ENCODE measurements at regions not wholly inside any gene's neighbourhood (a gene's known extent, or its start where the extent isn't known, plus 50 kb on each side); places are given as distances from the start of the nearest gene placed in this dataset.

DNA sequence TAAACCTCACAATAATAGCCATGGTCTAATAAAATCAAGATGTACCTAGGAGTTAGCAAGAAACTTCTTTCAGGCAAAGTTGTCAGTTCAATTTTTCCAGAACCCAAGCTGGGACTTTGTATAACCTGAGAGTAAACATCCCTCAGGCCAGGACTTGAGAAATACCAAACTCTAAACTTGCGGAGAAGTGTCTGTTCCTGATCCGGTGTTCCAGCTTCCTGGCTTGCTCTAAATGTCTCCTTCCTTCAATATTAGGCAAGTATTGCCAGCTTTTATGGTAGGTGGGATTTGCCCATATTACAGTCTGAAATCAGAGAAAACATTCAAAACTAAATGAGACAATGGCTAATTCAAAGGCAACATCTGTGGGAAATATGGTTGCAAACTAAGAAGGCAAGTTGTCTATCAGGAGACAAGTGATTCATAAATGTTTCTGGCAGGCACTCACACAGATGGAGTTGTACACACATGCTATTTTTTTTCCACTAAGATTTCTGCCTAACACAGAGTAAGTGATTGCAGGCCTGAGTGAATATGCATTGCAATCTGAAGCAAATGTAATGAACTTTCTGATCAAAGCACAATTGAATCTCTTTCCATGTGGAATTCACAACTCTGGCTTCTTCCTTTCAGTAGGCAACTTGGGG is 88.3 kb upstream of the COL8A1 start:
- H3K4me3 Mint-ChIP-seq, result no peak overlapping the region
- no peaks in the 10 kb centered on the region for H3K36me3 Mint-ChIP-seq
- H3K4me1 Mint-ChIP-seq, result no peaks in the 10 kb centered on the region
- H3K27ac Mint-ChIP-seq, result no peak overlapping the region
- no peak for DNase-seq
- H3K9me3 Mint-ChIP-seq, result no peaks in the 10 kb centered on the region
- no peak for ATAC-seq (replicated peaks)
- H3K27me3 Mint-ChIP-seq, result no peaks in the 10 kb centered on the region

DNA sequence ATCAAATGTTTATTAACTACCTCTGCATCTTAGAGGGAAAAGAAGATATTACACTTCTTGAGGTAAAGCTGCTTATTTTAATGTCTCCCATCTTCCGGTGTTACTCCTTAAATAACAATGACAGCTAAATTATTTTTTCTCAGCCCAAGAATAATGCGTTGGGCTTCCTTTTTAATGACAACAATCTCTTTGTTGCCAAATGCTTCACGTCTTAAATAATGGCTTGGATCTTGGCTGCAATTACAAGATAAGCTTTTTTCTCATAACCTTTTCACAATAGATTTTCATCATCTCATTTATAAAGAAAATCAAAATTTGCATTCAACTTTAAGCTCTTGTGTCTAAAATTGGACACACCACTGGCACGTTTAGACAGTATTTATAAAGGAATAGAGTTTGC is 89.2 kb upstream of the COL8A1 start:
- H3K4me3 Mint-ChIP-seq, result no peak overlapping the region
- DNase-seq (no peak), ATAC-seq (replicated peaks) (no peak)
- H3K27ac Mint-ChIP-seq, result no peak overlapping the region
- H3K9me3 Mint-ChIP-seq, result no peaks in the 10 kb centered on the region
- no peaks in the 10 kb centered on the region for H3K4me1 Mint-ChIP-seq
- no peaks in the 10 kb centered on the region for H3K36me3 Mint-ChIP-seq
- no peaks in the 10 kb centered on the region for H3K27me3 Mint-ChIP-seq

DNA sequence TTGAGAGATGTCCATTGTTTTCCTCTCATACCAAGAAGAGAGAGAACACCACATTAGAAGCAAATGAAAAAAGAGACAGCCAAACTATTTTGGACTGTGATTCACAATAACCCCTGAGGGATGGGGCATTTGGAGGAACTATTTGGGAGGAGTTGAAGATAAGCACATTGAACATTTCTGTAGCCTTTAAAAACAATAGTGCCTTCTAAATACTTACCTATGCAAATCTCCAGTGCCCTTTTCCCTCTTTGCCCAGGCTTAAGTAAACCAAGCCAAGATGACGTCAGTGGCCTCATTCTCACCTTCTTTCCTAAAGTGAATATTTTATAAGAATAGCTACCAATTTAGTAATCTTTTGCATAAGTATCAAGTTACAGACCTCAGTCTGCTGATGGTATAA is 89.7 kb upstream of the COL8A1 start:
- ATAC-seq (replicated peaks) (no peak), DNase-seq (no peak)
- Mint-ChIP-seq H3K27me3 (no peaks in the 10 kb centered on the region), H3K27ac (no peak overlapping the region), H3K4me3 (no peak overlapping the region), H3K4me1 (no peaks in the 10 kb centered on the region), H3K36me3 (no peaks in the 10 kb centered on the region), H3K9me3 (peaks cover 0 to 1% of the 10 kb centered on the region in 2 donors)

DNA sequence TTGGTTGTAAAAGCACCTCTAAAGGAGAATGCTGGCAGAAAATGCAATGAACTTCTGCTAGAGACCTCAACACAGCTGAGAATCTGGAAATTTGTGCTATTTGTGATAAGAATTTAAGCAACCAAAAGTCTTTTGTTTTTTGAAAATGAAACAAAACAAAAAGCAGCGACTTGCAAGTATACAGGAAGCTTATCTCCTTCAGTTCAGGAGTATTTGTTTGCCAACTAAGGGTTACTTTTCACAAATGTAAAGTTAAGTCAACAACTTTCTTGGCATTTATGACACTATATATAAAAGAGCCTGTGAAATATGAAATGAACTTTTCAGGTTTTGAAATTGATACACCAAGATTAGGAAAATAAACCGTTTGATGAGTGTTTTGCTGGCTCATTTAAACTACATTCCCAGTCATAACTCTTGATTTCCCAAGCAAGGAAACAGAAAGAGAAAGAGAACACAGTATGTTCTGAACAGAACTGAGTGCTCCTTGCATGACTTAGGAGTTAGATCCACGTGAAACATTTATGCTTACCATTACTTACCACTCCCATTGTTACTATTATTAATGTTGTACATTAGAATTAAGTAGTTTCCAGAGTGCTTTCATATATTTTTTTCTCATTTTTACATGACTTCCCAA is 92.3 kb upstream of the COL8A1 start:
- H3K9me3 Mint-ChIP-seq, result peaks cover 1 to 3% of the 10 kb centered on the region in 2 donors
- H3K27me3 Mint-ChIP-seq, result no peaks in the 10 kb centered on the region
- no peak for ATAC-seq (replicated peaks)
- no peak overlapping the region for H3K4me3 Mint-ChIP-seq
- no peak overlapping the region for H3K27ac Mint-ChIP-seq
- no peaks in the 10 kb centered on the region for H3K4me1 Mint-ChIP-seq
- H3K36me3 Mint-ChIP-seq, result no peaks in the 10 kb centered on the region
- no peak for DNase-seq

DNA sequence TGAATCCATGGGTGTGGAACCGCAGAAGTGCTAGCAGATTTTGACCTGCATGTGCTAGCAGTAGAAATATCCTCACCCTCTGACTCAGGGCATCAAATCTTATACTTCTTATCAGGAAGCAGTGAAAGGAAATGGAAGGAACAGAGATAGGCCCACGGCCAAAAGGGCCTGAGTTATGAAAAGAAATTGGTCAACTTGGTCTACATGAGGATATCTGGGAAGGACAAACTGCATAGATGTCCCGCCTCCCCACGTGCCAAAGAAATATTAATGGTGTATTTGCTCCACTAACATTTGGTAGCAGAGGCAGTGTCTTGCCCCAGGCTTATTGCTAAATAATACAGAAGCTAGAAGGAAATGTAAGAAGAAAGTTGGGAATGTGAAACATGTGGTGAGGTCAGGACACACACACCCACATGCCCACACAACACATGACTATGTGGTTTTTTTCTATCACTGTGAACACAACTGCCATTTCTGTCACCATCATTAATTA is 93.6 kb upstream of the COL8A1 start:
- H3K4me1 Mint-ChIP-seq, result no peaks in the 10 kb centered on the region
- no peaks in the 10 kb centered on the region for H3K36me3 Mint-ChIP-seq
- no peaks in the 10 kb centered on the region for H3K27me3 Mint-ChIP-seq
- H3K27ac Mint-ChIP-seq, result no peak overlapping the region
- no peak overlapping the region for H3K4me3 Mint-ChIP-seq
- peaks cover 1 to 3% of the 10 kb centered on the region in 2 donors for H3K9me3 Mint-ChIP-seq
- no peak for ATAC-seq (replicated peaks)
- no peak for DNase-seq

DNA sequence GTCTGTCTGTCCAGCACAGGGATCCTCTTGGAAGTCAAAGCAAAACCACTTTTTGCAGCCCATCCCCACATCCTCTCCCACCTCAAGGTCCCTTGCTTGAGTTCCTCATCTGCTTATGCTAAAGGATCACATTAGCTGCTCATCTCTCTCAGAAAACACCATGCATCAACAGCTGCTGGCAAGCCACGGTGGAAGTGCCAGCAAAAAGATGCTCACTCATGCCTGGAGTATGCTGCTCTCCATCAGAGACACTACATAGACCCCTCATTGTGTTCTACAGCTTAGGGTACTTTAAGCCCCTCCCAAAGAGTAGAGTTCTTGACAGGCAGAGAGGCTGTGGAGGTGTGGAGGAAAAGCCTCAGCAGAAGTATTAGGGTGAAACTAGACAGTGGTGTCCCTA is 94.6 kb upstream of the COL8A1 start:
- DNase-seq, result no peak

DNA sequence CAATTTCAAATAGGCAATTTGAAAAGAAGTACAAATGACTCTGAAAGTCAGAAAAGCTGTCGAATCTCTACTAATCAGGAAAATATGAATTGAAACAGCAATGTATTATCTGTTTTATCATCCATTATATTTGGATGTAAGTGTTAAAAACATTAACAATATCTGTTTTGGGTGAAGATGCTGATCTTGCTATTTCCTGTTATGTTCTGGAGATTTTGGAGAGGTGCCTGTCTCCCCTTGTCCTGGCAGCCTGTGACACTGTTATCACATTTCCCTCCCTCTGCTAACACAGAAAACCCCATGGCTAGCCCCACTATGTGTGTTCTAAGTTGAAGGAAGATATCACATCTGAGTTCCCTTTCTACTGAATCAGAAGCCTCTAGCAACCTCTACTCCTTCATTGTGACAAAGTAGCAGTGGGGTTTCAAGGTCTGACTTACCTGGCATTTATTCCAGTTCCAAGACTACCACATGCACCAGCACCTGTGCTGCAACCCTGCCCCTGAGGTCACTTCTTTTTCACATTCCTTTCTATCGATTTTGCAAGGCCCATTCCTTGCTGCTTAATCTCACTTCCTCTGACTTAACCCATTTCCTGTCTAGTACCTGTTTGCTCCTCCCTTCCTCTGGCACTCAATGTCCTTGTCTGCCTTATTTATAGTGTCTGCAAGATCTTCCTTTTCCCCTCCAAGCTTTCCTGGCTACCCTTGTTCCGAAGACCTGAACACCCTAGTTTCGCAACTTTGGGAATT is 95.5 kb upstream of the COL8A1 start:
- no peaks in the 10 kb centered on the region for H3K36me3 Mint-ChIP-seq
- peaks cover 1 to 3% of the 10 kb centered on the region in 2 donors for H3K9me3 Mint-ChIP-seq
- no peaks in the 10 kb centered on the region for H3K4me1 Mint-ChIP-seq
- no peak for ATAC-seq (replicated peaks)
- no peaks in the 10 kb centered on the region for H3K27me3 Mint-ChIP-seq
- no peak overlapping the region for H3K27ac Mint-ChIP-seq
- DNase-seq, result no peak
- no peak overlapping the region for H3K4me3 Mint-ChIP-seq

More for the DNA sequence above, 94.6 kb upstream of the COL8A1 start:
- H3K36me3 Mint-ChIP-seq, result no peaks in the 10 kb centered on the region
- no peak overlapping the region for H3K4me3 Mint-ChIP-seq
- ATAC-seq (replicated peaks), result no peak
- no peaks in the 10 kb centered on the region for H3K27me3 Mint-ChIP-seq
- H3K27ac Mint-ChIP-seq, result no peak overlapping the region
- H3K4me1 Mint-ChIP-seq, result no peaks in the 10 kb centered on the region
- H3K9me3 Mint-ChIP-seq, result peaks cover 1 to 3% of the 10 kb centered on the region in 2 donors

DNA sequence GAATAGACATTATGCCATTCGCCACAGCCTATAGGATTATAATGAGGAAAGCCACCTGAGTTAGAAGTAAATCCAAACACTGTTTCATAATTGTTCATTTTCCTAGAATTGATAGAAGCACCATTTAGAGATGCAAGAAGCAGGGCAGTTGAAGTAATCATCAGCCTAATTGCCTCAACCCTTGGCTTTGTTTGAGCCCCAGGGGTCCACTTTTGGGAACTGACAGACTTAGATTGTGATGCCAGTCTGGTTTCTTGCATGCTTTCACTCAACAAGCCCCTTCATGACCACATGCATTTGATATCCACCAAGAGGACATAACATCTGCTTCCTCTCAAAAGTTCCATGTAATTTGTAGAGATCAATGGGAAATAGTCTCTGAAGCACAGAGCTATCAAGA is 97.2 kb upstream of the COL8A1 start:
- Mint-ChIP-seq H3K27me3 (no peaks in the 10 kb centered on the region), H3K9me3 (peaks cover 1 to 3% of the 10 kb centered on the region in 2 donors), H3K36me3 (no peaks in the 10 kb centered on the region), H3K4me3 (no peak overlapping the region), H3K27ac (no peak overlapping the region), H3K4me1 (no peaks in the 10 kb centered on the region)
- no peak for DNase-seq
- ATAC-seq (replicated peaks), result no peak

DNA sequence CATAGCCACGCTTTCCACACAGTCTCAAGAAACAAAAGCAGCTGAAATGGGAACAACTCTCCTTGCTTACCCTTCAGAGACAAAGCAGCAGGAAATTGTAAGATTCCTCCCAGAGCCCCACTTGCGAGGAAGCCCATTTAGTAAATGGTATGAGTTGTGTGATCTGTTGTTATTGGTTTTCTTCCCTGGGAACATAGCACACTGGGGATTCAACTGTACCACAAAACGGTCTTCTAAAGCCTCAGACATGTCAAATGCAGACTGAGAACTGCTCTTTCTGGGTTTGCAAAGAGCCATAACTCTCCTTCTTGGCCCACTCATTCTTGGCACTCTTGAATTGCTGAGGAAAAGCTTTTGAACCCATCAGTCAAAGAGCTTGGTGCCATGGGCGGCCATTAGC is 101.0 kb upstream of the COL8A1 start:
- no peak overlapping the region for H3K4me3 Mint-ChIP-seq
- DNase-seq, result no peak
- no peak overlapping the region for H3K27ac Mint-ChIP-seq
- H3K27me3 Mint-ChIP-seq, result no peaks in the 10 kb centered on the region
- no peaks in the 10 kb centered on the region for H3K36me3 Mint-ChIP-seq
- ATAC-seq (replicated peaks), result no peak
- no peaks in the 10 kb centered on the region for H3K4me1 Mint-ChIP-seq
- H3K9me3 Mint-ChIP-seq, result no peaks in the 10 kb centered on the region

DNA sequence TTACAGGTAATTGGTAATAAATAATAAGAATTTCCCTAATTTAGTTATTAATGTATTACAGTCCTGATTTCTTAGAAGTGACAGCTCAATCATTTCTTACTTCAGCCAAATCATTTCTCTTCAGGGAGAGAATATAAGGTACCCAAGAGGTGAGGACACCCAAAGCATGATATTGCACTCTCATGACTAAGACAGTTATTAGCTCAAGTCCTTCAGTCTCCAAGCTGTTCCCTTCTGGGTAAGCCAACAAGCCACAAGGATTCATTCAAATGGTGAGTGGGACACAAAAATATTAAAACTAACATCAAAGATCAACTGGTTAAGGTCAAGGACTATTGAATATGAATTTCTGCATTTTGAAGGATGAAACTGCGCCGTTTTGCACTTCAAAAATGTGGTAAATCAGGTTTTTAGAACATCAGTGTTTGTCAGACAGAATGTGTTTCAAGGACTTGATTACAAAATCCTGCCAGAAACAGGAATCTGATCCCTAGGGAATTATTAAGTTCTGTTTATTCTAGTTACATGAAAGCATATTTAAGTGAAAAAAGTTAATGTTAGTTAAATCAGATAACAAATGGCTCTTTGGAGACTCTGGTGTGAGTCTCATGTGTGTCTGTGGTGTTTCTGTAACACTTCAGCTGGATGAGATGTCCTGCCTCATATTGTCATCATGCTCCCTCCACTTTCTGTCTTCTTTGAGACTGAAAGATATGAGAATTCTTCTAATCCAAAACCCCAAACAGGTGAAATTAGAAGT is 101.7 kb upstream of the COL8A1 start:
- Mint-ChIP-seq H3K36me3 (no peaks in the 10 kb centered on the region), H3K27me3 (no peaks in the 10 kb centered on the region), H3K9me3 (no peaks in the 10 kb centered on the region), H3K27ac (no peak overlapping the region), H3K4me1 (no peaks in the 10 kb centered on the region), H3K4me3 (no peak overlapping the region)
- ATAC-seq (replicated peaks) (no peak), DNase-seq (no peak)

DNA sequence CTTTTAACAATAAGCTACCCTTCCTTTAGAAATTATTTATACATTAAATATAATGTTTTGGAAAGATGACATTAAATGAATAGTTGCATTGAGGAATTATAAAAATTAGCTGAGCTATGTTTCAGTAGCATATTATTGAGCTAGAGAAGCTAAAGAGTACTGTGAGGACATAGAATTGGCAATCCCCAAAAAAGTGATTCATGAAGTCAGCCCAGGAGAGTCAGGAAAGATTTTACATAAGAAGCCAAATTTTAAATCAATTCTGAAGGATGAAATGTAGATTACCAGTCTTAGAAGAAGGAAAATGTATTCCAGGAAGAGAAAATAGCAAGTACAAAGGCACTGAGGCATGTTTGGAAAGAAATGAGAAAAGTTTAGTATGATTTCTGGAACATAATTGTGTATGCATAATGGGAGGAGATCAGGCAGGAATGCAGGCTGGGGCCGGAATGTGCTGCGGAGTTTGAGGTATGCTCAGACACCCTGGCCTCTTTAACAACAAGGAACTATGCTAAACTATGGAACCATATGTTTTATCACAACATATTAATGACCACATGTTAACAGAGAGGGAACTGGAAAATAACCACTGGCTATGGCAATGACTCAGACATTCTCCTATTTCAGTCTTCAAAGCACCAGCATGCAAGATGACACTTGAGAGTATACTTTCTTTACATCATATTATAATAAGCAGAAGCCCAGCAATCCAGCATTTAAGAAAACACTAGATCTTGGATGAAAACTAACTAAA is 103.3 kb upstream of the COL8A1 start:
- Mint-ChIP-seq H3K4me3 (no peak overlapping the region), H3K36me3 (no peaks in the 10 kb centered on the region), H3K27ac (no peak overlapping the region), H3K4me1 (no peaks in the 10 kb centered on the region), H3K9me3 (no peaks in the 10 kb centered on the region), H3K27me3 (no peaks in the 10 kb centered on the region)
- no peak for DNase-seq
- ATAC-seq (replicated peaks), result no peak

DNA sequence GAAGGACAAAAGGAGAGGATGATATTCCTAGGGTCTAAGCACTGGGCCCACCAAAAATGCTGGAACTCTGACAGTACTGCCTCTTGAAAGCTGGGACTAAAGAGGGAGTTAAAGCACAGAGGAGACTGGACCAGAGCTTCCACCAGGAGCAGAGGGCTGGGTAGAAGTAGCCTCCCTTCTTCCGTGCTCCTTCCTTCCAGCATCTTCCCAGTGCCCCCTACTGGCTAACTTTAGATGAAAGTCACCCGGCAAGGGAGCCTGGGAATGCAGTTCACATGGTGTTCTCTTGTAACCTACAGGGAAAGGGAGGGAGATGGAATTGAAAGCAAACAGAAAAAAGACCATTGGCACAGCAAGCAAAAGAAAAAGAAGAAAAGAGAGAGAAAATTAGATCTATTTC is 106.1 kb upstream of the COL8A1 start:
- no peaks in the 10 kb centered on the region for H3K4me1 Mint-ChIP-seq
- no peaks in the 10 kb centered on the region for H3K9me3 Mint-ChIP-seq
- ATAC-seq (replicated peaks) (no peak), DNase-seq (no peak)
- H3K27ac Mint-ChIP-seq, result no peak overlapping the region
- H3K36me3 Mint-ChIP-seq, result no peaks in the 10 kb centered on the region
- no peak overlapping the region for H3K4me3 Mint-ChIP-seq
- peaks cover 4 to 8% of the 10 kb centered on the region in 2 donors for H3K27me3 Mint-ChIP-seq

DNA sequence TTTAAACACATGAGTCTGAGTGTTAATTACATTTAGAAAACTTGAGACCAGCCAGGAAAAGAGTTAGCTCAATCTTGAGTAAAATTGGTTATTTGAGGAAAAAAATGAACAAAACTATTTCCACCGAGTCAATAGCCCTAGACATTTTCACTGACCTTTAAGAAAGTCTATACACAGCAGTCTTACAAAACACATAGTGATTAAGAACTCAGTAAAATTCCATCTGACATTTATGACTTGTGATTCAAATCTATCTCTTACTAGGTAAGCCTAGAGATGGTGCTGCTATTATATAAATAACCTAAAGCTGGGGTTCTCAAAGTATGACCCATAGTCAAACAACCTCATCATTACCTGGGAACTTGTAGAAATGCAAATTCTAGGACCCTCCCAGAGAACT is 109.1 kb upstream of the COL8A1 start:
- H3K27ac Mint-ChIP-seq, result no peak overlapping the region
- DNase-seq, result no peak
- no peaks in the 10 kb centered on the region for H3K36me3 Mint-ChIP-seq
- H3K9me3 Mint-ChIP-seq, result peaks cover 0 to 4% of the 10 kb centered on the region in 2 donors
- H3K4me1 Mint-ChIP-seq, result no peaks in the 10 kb centered on the region
- H3K27me3 Mint-ChIP-seq, result peaks cover 4 to 8% of the 10 kb centered on the region in 2 donors
- H3K4me3 Mint-ChIP-seq, result no peak overlapping the region
- no peak for ATAC-seq (replicated peaks)

DNA sequence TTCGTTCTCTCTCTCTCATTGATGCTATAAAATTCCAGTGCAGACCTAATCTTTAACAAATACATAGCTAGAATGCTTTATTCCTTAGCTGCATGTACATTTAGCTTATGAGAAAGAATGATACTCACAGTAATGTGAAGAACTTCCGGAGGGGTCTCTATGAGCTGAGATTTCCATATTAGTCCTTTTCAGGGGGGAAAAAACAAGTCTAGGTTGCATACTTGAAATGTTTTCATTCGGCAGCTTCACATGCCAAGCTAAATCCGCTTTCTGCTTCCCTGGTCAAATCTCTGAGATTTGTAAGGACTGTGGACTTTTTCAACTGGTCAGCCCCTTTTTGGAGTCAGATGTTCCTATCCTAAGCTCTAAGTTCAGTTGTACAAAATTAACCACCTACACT is 111.5 kb upstream of the COL8A1 start:
- no peaks in the 10 kb centered on the region for H3K4me1 Mint-ChIP-seq
- H3K36me3 Mint-ChIP-seq, result no peaks in the 10 kb centered on the region
- DNase-seq (no peak), ATAC-seq (replicated peaks) (no peak)
- peaks cover 0 to 4% of the 10 kb centered on the region in 2 donors for H3K9me3 Mint-ChIP-seq
- no peak overlapping the region for H3K27ac Mint-ChIP-seq
- peaks cover 4 to 8% of the 10 kb centered on the region in 2 donors for H3K27me3 Mint-ChIP-seq
- no peak overlapping the region for H3K4me3 Mint-ChIP-seq

Data from stimulated activated naive B cell treated with anti-CD40 and anti-IgM and Interleukin-4, amounts not matched to agents 10 μg/mL and 1 μg/mL and 100 μg/mL, for 72 hours (primary cell).